Memory B cell (primary cell): ENCODE measurements at regions not wholly inside any gene's neighbourhood (a gene's known extent, or its start where the extent isn't known, plus 50 kb on each side); places are given as distances from the start of the nearest gene placed in this dataset.
"Not testable (repeated sequence)": the region's sequence is repeated elsewhere in the genome, so short reads cannot be mapped to it uniquely, and the experiment has no call there.

ENCODE experiments used
- ATAC-seq: fragments of 150-1000 bp; cut with Tn5 transposase; 2 replicates; pipeline ENCODE4 v1.10.0; 2021; ENCODE audit warnings: low read depth, mild to moderate bottlenecking, moderate library complexity
- DNase-seq, 2 donors: peaks; one replicate each; pipeline ENCODE4 v3.0.0; 2022; ENCODE audit warnings: low spot score in 2 of 2
- H3K27ac Mint-ChIP-seq: one replicate; pipeline ENCODE4 v1.8.0; 2022; ENCODE audit warnings: mild to moderate bottlenecking, moderate library complexity, mixed read lengths
- H3K27me3 Mint-ChIP-seq: one replicate; pipeline ENCODE4 v1.8.0; 2022; ENCODE audit warnings: mixed read lengths
- H3K36me3 Mint-ChIP-seq: one replicate; pipeline ENCODE4 v1.8.0; 2022; ENCODE audit warnings: mild to moderate bottlenecking, mixed read lengths
- H3K4me1 Mint-ChIP-seq: one replicate; pipeline ENCODE4 v1.8.0; 2022; ENCODE audit warnings: mixed read lengths
- H3K4me3 Mint-ChIP-seq: one replicate; pipeline ENCODE4 v1.8.0; 2022; ENCODE audit warnings: mild to moderate bottlenecking, moderate library complexity, mixed read lengths
- H3K9me3 Mint-ChIP-seq: one replicate; pipeline ENCODE4 v1.8.0; 2022; ENCODE audit warnings: mixed read lengths

- not testable (repeated sequence) for DNase-seq, H3K4me3 Mint-ChIP-seq, H3K27me3 Mint-ChIP-seq, H3K36me3 Mint-ChIP-seq, H3K9me3 Mint-ChIP-seq, ATAC-seq, H3K27ac Mint-ChIP-seq, H3K4me1 Mint-ChIP-seq
Measured at GRCh38 chr6:66997579-66997978, 1290.6 kb upstream of the EYS start.

DNA sequence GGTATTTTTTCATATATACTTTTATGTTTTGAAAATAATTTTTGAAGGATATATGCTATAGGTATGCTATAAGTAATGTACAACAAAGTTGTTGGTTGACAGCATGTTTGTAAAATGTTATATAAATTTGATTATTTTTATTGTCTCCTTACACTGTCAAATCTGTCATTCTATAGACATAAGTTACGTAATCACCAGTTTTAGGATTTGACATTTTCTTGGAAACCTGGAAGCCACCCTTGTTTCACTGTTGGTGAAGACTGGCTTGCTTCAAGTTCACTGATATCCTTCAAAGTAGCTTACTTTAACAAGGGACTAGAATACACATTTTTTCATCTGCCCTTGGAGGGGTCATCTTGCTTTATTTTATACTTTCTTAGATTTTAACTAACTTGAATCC lies 1288.6 kb upstream of the EYS start:
- no peaks in the 10 kb centered on the region for H3K27me3 Mint-ChIP-seq
- H3K36me3 Mint-ChIP-seq = no peaks in the 10 kb centered on the region
- H3K9me3 Mint-ChIP-seq = no peaks in the 10 kb centered on the region
- no peak overlapping the region for H3K4me3 Mint-ChIP-seq
- H3K4me1 Mint-ChIP-seq = no peaks in the 10 kb centered on the region
- DNase-seq (no peak), ATAC-seq (no peak)
- no peak overlapping the region for H3K27ac Mint-ChIP-seq

DNA sequence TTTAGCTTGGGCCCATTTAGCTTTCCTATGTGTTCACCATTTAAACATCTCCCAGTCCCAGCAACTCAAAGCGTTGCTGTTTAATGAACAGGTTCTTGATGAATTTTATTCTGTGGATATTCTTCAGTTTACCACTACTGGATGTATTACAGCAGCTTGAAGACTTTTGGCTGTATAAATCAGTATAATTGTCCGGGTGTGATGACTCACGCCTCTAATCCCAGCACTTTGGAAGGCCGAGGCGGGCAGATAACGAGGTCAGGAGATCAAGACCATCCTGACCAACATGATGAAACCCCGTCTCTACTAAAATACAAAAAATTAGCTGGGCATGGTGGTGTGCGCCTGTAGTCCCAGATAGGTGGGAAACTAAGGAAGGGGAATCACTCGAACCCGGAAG lies 1286.7 kb upstream of the EYS start:
- H3K36me3 Mint-ChIP-seq, ATAC-seq, H3K4me3 Mint-ChIP-seq, H3K27ac Mint-ChIP-seq, H3K27me3 Mint-ChIP-seq, DNase-seq, H3K9me3 Mint-ChIP-seq, H3K4me1 Mint-ChIP-seq: not testable (repeated sequence)

- no peak overlapping the region for H3K27ac Mint-ChIP-seq
- H3K9me3 Mint-ChIP-seq = peaks cover 1% of the 10 kb centered on the region
- DNase-seq (no peak), ATAC-seq (no peak)
- H3K4me3 Mint-ChIP-seq = no peak overlapping the region
- no peaks in the 10 kb centered on the region for H3K27me3 Mint-ChIP-seq
- H3K36me3 Mint-ChIP-seq = no peaks in the 10 kb centered on the region
- no peaks in the 10 kb centered on the region for H3K4me1 Mint-ChIP-seq
Measured at GRCh38 chr6:66993272-66993671, 1286.2 kb upstream of the EYS start.

DNA sequence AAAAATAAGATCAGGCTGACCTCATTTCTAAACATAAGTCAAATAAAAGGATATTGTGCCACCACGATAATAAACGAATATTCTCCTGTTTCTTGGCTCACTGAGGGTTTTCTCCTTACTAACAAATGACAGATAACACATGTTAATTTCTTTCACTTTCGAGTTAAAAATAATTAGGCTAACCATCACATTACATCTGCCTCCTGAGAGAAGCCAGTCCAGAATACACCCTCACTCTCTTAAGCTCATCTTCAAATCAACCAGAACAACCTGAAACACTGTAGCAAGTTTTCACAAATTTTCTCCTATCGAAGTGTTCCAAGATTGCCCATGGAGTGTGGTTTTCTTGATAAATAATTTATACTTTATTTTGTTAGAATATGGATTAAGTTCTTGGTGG lies 1285.6 kb upstream of the EYS start:
- H3K4me1 Mint-ChIP-seq = no peaks in the 10 kb centered on the region
- H3K36me3 Mint-ChIP-seq = no peaks in the 10 kb centered on the region
- ATAC-seq = no peak
- no peak overlapping the region for H3K4me3 Mint-ChIP-seq
- DNase-seq = no peak
- peaks cover 1% of the 10 kb centered on the region for H3K9me3 Mint-ChIP-seq
- no peaks in the 10 kb centered on the region for H3K27me3 Mint-ChIP-seq
- H3K27ac Mint-ChIP-seq = no peak overlapping the region

GRCh38 chr6:66986940-66987339 lies 1279.9 kb upstream of the EYS start:
- Mint-ChIP-seq H3K27ac (no peak overlapping the region), H3K4me3 (no peak overlapping the region), H3K27me3 (no peaks in the 10 kb centered on the region), H3K36me3 (no peaks in the 10 kb centered on the region), H3K9me3 (peaks cover 9% of the 10 kb centered on the region), H3K4me1 (no peaks in the 10 kb centered on the region)
- DNase-seq (no peak), ATAC-seq (no peak)

DNA sequence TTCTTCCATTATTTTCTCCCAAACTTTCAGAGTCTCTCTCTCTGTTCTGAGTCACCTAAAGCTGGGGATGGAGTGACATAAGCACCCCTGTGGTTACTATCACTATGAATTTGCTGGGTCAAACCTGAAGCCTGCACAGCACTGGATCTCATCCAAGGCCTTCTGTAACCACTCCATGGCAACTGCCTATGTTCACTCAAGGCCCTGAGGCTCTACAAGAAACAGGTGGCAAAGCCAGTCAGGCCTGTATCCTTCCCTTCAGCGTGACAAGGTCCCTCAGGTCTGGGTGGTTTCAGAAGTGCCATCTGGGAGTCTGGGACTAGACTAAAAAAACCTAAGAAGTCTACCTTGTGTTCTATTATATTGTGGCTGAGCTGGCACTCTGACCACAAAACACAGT lies 1278.8 kb upstream of the EYS start:
- ATAC-seq = no peak
- H3K9me3 Mint-ChIP-seq = peaks cover 9% of the 10 kb centered on the region
- no peak overlapping the region for H3K4me3 Mint-ChIP-seq
- no peaks in the 10 kb centered on the region for H3K4me1 Mint-ChIP-seq
- no peak for DNase-seq
- no peak overlapping the region for H3K27ac Mint-ChIP-seq
- H3K27me3 Mint-ChIP-seq = no peaks in the 10 kb centered on the region
- no peaks in the 10 kb centered on the region for H3K36me3 Mint-ChIP-seq

GRCh38 chr6:66970373-66970772 lies 1263.3 kb upstream of the EYS start:
- DNase-seq (no peak), ATAC-seq (no peak)
- Mint-ChIP-seq H3K27ac (no peak overlapping the region), H3K4me3 (no peak overlapping the region), H3K4me1 (no peaks in the 10 kb centered on the region), H3K36me3 (no peaks in the 10 kb centered on the region), H3K9me3 (peaks cover 4% of the 10 kb centered on the region), H3K27me3 (no peaks in the 10 kb centered on the region)

DNA sequence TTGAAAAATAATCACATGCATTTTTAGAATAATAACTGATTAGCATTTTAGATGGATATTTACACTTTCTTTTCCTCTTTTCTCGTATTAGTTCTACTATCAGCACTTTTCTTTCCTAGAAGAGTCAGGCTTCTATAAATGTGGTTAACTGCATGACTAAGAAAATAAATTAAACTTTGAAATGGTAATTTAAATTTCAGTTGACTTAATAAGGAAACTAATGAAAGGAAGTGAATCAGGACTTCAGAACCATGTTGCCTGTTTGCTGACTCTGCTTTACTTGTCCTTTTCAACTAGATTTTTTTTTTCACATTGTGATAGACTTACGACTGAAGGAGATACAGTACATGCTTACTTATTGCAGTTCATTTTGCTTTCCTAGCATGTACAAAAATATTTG lies 1258.2 kb upstream of the EYS start:
- no peak for DNase-seq
- Mint-ChIP-seq H3K36me3 (no peaks in the 10 kb centered on the region), H3K4me1 (no peaks in the 10 kb centered on the region), H3K4me3 (no peak overlapping the region), H3K27ac (no peak overlapping the region), H3K27me3 (no peaks in the 10 kb centered on the region), H3K9me3 (peaks cover 4% of the 10 kb centered on the region)
- no peak for ATAC-seq

GRCh38 chr6:66964216-66964615 lies 1257.2 kb upstream of the EYS start:
- DNase-seq = no peak
- Mint-ChIP-seq H3K27me3 (no peaks in the 10 kb centered on the region), H3K9me3 (peaks cover 4% of the 10 kb centered on the region), H3K36me3 (no peaks in the 10 kb centered on the region), H3K27ac (no peak overlapping the region), H3K4me1 (no peaks in the 10 kb centered on the region), H3K4me3 (no peak overlapping the region)
- ATAC-seq = no peak

DNA sequence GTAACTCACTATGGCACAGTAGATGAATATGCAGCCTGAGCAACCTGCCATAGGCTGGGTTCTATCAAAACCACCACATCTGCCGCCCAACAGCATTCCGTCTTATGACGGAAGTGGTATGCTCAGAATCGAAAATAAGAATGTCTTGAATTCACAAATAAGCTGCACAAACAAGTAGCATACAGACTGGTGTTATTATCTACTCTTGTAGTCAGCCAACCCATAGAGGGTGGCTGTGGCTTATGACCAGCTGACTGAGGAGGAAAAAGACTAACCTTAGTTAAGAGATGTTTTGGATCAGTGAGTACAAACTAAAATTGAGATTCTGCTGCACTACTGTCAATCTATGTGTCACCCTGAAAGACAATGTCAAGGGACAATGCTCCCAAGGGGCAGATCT lies 1255.1 kb upstream of the EYS start:
- no peak overlapping the region for H3K27ac Mint-ChIP-seq
- H3K36me3 Mint-ChIP-seq = no peaks in the 10 kb centered on the region
- H3K27me3 Mint-ChIP-seq = no peaks in the 10 kb centered on the region
- no peaks in the 10 kb centered on the region for H3K4me1 Mint-ChIP-seq
- DNase-seq (no peak), ATAC-seq (no peak)
- H3K4me3 Mint-ChIP-seq = no peak overlapping the region
- peaks cover 3% of the 10 kb centered on the region for H3K9me3 Mint-ChIP-seq

DNA sequence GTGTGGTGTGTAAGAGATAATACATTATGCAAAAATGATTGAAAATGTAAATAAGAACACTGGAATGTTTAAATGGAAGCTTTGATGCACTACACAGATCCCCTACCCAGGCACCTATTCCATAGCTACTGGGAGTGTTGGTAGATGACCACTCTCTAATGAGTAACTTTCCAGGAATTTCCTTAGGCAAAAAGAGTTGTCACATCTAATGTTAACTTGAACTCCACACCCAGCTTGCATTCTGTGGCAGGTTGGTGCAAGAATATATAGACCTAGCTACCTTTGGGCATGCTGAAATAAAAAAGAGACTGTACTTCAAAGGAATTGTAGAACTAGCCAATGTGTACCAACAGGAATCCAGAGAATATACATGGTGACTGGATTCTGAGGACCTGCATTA lies 1254.2 kb upstream of the EYS start:
- Mint-ChIP-seq H3K36me3 (no peaks in the 10 kb centered on the region), H3K27ac (no peak overlapping the region), H3K4me3 (no peak overlapping the region), H3K4me1 (no peaks in the 10 kb centered on the region), H3K27me3 (no peaks in the 10 kb centered on the region), H3K9me3 (peaks cover 3% of the 10 kb centered on the region)
- no peak for ATAC-seq
- no peak for DNase-seq

DNA sequence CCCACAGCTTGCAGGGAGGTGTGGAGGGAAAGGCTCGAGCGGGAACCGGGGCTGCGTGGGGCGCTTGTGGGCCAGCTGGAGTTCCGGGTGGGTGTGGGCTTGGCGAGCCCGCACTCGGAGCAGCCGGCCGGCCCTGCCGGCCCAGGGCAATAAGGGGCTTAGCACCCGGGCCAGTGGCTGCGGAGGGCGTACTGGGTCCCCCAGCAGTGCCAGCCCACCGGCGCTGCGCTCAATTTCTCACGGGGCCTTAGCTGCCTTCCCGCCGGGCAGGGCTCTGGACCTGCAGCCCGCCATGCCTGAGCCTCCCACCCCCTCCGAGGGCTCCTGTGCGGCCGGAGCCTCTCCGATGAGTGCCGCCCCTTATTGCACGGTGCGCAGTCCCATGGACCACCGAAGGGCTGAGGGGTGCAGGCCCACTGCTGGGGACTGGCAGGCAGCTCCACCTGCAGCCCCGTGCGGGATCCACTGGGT lies 1242.2 kb upstream of the EYS start:
- Mint-ChIP-seq H3K27me3 (no peaks in the 10 kb centered on the region), H3K4me3 (no peak overlapping the region), H3K27ac (no peak overlapping the region), H3K36me3 (no peaks in the 10 kb centered on the region), H3K9me3 (peaks cover 2% of the 10 kb centered on the region), H3K4me1 (no peaks in the 10 kb centered on the region)
- ATAC-seq (no peak), DNase-seq (no peak)

DNA sequence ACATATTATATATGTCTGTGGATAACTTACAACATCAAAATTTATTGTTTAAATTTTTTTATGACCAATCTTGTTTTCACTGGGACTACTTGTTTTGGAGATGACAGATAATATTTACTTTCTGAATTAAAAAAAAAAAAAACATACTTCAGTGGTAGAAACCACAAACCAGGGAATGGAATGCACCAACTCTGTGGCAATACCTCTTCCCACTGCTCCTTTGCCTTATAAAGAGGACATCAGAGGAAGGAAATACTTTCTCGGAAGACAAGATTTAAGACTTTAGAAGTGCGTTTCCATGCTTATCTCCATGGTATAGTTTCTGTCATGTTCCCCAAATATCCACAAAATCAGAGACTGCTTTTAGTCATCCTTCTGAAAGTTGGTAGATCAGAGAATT lies 1241.1 kb upstream of the EYS start:
- DNase-seq = no peak
- Mint-ChIP-seq H3K4me1 (no peaks in the 10 kb centered on the region), H3K9me3 (peaks cover 5% of the 10 kb centered on the region)

DNA sequence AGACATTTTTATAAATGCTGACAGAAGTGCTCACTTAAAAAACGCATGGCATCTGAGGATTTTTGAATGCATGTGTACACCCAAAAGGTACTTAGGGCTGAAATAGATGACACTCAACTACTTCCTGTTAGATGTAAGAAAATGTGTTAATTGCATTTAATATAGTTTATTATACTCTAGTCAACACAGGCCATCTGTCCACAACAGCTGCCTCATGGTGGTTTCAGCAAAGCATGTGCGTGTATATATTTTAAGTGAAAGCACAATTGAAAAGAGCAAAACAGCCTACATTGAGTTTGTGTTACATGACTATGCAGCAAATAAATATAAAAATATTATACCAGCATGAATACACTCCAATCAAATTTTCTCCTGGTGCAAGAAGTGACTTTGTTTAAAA lies 1233.0 kb upstream of the EYS start:
- H3K4me1 Mint-ChIP-seq = no peaks in the 10 kb centered on the region
- H3K4me3 Mint-ChIP-seq = no peak overlapping the region
- DNase-seq = no peak
- no peak overlapping the region for H3K27ac Mint-ChIP-seq
- H3K9me3 Mint-ChIP-seq = peaks cover 8% of the 10 kb centered on the region
- H3K36me3 Mint-ChIP-seq = no peaks in the 10 kb centered on the region
- H3K27me3 Mint-ChIP-seq = no peaks in the 10 kb centered on the region
- no peak for ATAC-seq

More for the DNA sequence above, 1241.1 kb upstream of the EYS start:
- Mint-ChIP-seq H3K4me3 (no peak overlapping the region), H3K27ac (no peak overlapping the region), H3K36me3 (no peaks in the 10 kb centered on the region), H3K27me3 (no peaks in the 10 kb centered on the region)
- no peak for ATAC-seq

GRCh38 chr6:66937180-66937579 lies 1230.2 kb upstream of the EYS start:
- no peak overlapping the region for H3K27ac Mint-ChIP-seq
- H3K4me1 Mint-ChIP-seq = no peaks in the 10 kb centered on the region
- DNase-seq (no peak), ATAC-seq (no peak)
- no peaks in the 10 kb centered on the region for H3K27me3 Mint-ChIP-seq
- H3K4me3 Mint-ChIP-seq = no peak overlapping the region
- H3K36me3 Mint-ChIP-seq = no peaks in the 10 kb centered on the region
- peaks cover 6% of the 10 kb centered on the region for H3K9me3 Mint-ChIP-seq
